ENCODE measurements at regions not wholly inside any gene's neighbourhood (a gene's known extent, or its start where the extent isn't known, plus 50 kb on each side); places are given as distances from the start of the nearest gene placed in this dataset.

DNA sequence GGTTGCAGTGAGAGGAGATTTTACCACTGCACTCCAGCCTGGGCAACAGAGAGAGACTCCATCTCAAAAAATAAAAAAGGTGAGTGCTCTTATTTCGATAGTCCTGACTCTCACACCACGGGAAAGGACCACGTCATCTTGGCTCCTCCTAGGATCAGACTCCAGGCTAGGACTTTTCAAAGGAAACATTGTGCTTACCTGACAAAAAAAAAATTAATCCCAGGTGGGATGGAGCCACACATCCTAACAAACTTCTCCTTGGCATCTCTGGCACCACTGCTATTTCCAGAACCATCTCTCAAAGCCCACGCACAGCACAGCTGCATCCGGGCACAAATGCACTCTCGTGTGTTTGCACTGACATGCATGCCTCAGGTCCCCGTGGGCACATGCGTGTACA lies 262.4 kb downstream of the ENGASE start:
- no peaks in the 10 kb centered on the region for H3K9me3 ChIP-seq
- TF ChIP-seq, protein P1, sequence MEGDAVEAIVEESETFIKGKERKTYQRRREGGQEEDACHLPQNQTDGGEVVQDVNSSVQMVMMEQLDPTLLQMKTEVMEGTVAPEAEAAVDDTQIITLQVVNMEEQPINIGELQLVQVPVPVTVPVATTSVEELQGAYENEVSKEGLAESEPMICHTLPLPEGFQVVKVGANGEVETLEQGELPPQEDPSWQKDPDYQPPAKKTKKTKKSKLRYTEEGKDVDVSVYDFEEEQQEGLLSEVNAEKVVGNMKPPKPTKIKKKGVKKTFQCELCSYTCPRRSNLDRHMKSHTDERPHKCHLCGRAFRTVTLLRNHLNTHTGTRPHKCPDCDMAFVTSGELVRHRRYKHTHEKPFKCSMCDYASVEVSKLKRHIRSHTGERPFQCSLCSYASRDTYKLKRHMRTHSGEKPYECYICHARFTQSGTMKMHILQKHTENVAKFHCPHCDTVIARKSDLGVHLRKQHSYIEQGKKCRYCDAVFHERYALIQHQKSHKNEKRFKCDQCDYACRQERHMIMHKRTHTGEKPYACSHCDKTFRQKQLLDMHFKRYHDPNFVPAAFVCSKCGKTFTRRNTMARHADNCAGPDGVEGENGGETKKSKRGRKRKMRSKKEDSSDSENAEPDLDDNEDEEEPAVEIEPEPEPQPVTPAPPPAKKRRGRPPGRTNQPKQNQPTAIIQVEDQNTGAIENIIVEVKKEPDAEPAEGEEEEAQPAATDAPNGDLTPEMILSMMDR (IDR thresholded peaks at IDR 0.05) = no peak
- no peak for TF ChIP-seq POLR2A (IDR thresholded peaks at IDR 0.05)
- H3K36me3 ChIP-seq = no peaks in the 10 kb centered on the region
- no peak overlapping the region for H3K4me3 ChIP-seq
- no peak for DNase-seq
- H3K27me3 ChIP-seq = no peaks in the 10 kb centered on the region
- no peak overlapping the region for H3K27ac ChIP-seq
- no peaks in the 10 kb centered on the region for H3K4me1 ChIP-seq

- Histone ChIP-seq H3K27ac (no peak overlapping the region), H3K27me3 (no peaks in the 10 kb centered on the region), H3K4me1 (no peaks in the 10 kb centered on the region), H3K4me3 (no peak overlapping the region), H3K36me3 (no peaks in the 10 kb centered on the region), H3K9me3 (no peaks in the 10 kb centered on the region)
- no peak for TF ChIP-seq POLR2A (IDR thresholded peaks at IDR 0.05)
- TF ChIP-seq, protein P1 (IDR thresholded peaks at IDR 0.05) = no peak
- no peak for DNase-seq
Observed at GRCh38 chr17:79335456-79335855, 260.8 kb downstream of the ENGASE start.

DNA sequence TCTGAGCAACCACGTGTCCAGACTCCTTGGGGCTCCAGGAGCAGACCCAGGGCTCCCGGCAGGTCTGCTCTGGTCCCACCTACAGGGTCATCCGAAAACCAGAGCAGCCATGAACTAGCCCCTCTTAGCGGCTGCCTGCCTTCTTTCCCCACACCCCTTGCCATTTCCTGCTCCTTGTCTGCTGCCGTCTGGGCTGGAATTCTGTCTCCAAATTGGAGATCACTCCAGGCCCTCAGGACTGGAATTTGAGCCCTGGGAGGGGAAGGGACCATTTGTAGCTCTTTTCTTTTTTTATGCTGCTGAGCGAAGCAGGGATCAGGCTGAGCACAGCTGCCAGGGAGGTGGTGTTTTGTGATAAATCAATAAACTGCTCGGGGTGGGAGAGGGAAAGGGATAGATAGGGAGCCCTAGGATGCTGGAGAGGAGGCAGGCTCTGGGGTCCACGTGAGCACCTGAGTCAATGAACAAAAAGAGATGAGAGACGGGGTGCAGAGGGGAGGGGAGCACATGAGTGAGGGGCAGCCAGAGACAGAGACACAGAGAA lies 257.5 kb downstream of the ENGASE start:
- Histone ChIP-seq H3K27me3 (no peaks in the 10 kb centered on the region), H3K27ac (no peak overlapping the region), H3K9me3 (no peaks in the 10 kb centered on the region), H3K36me3 (no peaks in the 10 kb centered on the region), H3K4me1 (no peaks in the 10 kb centered on the region), H3K4me3 (no peak overlapping the region)
- no peak for TF ChIP-seq POLR2A (IDR thresholded peaks at IDR 0.05)
- TF ChIP-seq, protein P1 (IDR thresholded peaks at IDR 0.05) = no peak
- no peak for DNase-seq

GRCh38 chr17:79331492-79331891 lies 256.9 kb downstream of the ENGASE start:
- no peak overlapping the region for H3K4me3 ChIP-seq
- H3K36me3 ChIP-seq = no peaks in the 10 kb centered on the region
- H3K27me3 ChIP-seq = no peaks in the 10 kb centered on the region
- no peaks in the 10 kb centered on the region for H3K4me1 ChIP-seq
- TF ChIP-seq, protein P1 (IDR thresholded peaks at IDR 0.05) = no peak
- TF ChIP-seq POLR2A (IDR thresholded peaks at IDR 0.05) = no peak
- DNase-seq = no peak
- H3K9me3 ChIP-seq = no peaks in the 10 kb centered on the region
- no peak overlapping the region for H3K27ac ChIP-seq

DNA sequence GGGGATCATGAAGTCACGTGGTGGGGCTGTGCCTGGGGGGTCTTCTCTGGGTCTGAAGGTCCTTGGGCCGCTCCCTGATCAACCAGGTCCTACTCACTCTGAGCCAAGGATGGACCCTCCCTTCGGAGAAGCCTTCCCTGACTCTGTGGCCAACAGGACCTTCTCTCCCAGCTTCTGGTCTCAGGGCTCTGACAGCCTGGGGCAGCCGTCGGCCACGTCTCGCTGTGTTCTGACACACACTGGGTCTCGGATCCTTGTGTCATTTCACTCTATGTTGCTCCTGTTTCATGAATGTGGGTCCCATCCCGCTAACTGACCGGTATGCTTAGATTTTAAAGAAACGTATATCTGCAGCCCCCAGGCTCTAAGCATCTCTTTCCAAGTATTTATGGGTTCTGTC lies 256.1 kb downstream of the ENGASE start:
- no peak for DNase-seq
- H3K9me3 ChIP-seq = no peaks in the 10 kb centered on the region
- no peaks in the 10 kb centered on the region for H3K4me1 ChIP-seq
- H3K27ac ChIP-seq = no peak overlapping the region
- no peak overlapping the region for H3K4me3 ChIP-seq
- TF ChIP-seq, protein P1 (IDR thresholded peaks at IDR 0.05) = no peak
- TF ChIP-seq POLR2A (IDR thresholded peaks at IDR 0.05) = no peak
- no peaks in the 10 kb centered on the region for H3K36me3 ChIP-seq
- no peaks in the 10 kb centered on the region for H3K27me3 ChIP-seq

DNA sequence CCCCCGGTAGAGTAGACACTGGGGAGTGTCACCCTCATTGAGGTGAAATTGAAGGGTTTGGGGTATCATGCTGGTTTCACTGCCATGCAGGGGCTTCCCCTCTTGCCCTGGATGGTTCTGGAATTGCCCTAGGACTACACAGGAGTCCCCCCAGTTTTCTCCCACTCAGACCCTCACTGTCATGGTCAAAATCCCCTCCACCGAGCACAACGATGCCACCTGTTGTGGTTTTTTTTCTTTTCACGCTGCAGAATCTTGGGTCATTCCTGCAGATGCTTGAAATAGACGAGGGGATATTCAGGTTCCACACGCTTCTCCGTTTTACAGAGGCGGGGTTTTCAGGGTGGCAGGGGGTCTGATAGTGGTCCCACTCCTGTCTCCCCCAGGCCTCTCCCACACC lies 255.6 kb downstream of the ENGASE start:
- no peak for TF ChIP-seq POLR2A (IDR thresholded peaks at IDR 0.05)
- TF ChIP-seq, protein P1 (IDR thresholded peaks at IDR 0.05) = no peak
- Histone ChIP-seq H3K27ac (no peak overlapping the region), H3K4me3 (no peak overlapping the region), H3K27me3 (no peaks in the 10 kb centered on the region), H3K4me1 (no peaks in the 10 kb centered on the region), H3K9me3 (no peaks in the 10 kb centered on the region), H3K36me3 (no peaks in the 10 kb centered on the region)
- no peak for DNase-seq
